ENCODE measurements at regions not wholly inside any gene's neighbourhood (a gene's known extent, or its start where the extent isn't known, plus 50 kb on each side); places are given as distances from the start of the nearest gene placed in this dataset.

GRCh38 chr6:156552849-156553248 lies 224.3 kb upstream of the ARID1B start:
- Histone ChIP-seq H3K9ac (ENCODE audit: low read length) (no peak overlapping the region), H3K36me3 (ENCODE audit: control insufficient read depth in 1 of 2, insufficient read depth in 2 of 2, low read length in 2 of 2) (no peaks in the 10 kb centered on the region), H3K27me3 (ENCODE audit: insufficient read depth, low read length) (peaks cover 4% of the 10 kb centered on the region; the same call in 1 of the 2 replicates), H2AFZ (ENCODE audit: low read depth, low read length, poor library complexity, severe bottlenecking) (no peak overlapping the region), H3K4me1 (ENCODE audit: control insufficient read depth in 1 of 2, insufficient read depth in 2 of 2, low read length in 2 of 2) (no peaks in the 10 kb centered on the region), H3K9me3 (ENCODE audit: control insufficient read depth in 1 of 2, insufficient read depth in 1 of 2, low read depth in 1 of 2, low read length in 2 of 2) (no peaks in the 10 kb centered on the region), H4K20me1 (ENCODE audit: insufficient read depth) (no peaks in the 10 kb centered on the region), H3K9me2 (ENCODE audit: insufficient read depth) (no peaks in the 10 kb centered on the region), H3K4me3 (replicated peaks in 1 of 2; ENCODE audit: low read depth in 1 of 2, low read length in 2 of 2) (no peak overlapping the region), H3K4me2 (ENCODE audit: low read length) (no peak overlapping the region), H3K27ac (ENCODE audit: low read depth, low read length) (no peak overlapping the region), H3K79me2 (ENCODE audit: insufficient read depth, low read length) (no peaks in the 10 kb centered on the region)
- DNase-seq (ENCODE audit: low read depth, low spot score): no peak
- TF ChIP-seq POLR2AphosphoS5 (IDR thresholded peaks at IDR 0.05; ENCODE audit: low read depth, low read length): no peak
- TF ChIP-seq SIN3A (IDR thresholded peaks at IDR 0.05; ENCODE audit: low read depth): no peak
- no peak for TF ChIP-seq ZBTB33 (IDR thresholded peaks at IDR 0.05; ENCODE audit: extremely low read depth, insufficient replicate concordance, low read length)
- no peak for TF ChIP-seq ELF1 (IDR thresholded peaks at IDR 0.05; ENCODE audit: borderline replicate concordance, low read depth)
- TF ChIP-seq JUND (IDR thresholded peaks at IDR 0.05): no peak
- TF ChIP-seq RAD21 (IDR thresholded peaks at IDR 0.05; ENCODE audit: low read depth): no peak
- no peak for TF ChIP-seq EGR1 (IDR thresholded peaks at IDR 0.05; ENCODE audit: low read depth)
- ChIA-PET CTCF (no interaction called here), POLR2A (no interaction called here), RAD21 (ENCODE audit: low non-redundant PET in 1 of 2, low total read pairs in 2 of 2, uncharacterized antibody in 2 of 2, unreplicated experiment in 2 of 2) (no interaction called here)
- BruUV-seq (replicated peaks): no TSS peak
- intact Hi-C loops (cut with micrococcal nuclease): no loop called here
- ATAC-seq: no peak

DNA sequence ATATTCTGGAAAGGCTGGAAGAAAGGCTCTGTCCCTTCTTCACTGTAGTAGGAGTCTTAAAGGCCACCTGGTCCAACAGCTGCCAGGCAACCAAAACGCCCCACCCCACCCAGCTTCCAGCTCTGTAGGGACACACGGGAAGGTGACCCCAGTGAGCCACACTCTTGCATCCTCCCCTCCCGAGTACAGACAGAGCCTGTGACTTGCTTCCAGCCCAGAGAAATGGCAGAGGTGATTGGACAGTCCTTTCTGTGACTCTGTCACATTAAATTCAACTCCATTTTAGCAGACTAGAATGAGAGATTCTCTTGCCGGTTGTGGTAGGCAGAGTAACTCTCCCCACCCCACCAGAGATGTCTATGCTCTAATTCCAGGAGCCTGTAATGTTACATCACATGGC lies 226.2 kb upstream of the ARID1B start:
- no peak for ATAC-seq
- H3K9me3 ChIP-seq (ENCODE audit: control insufficient read depth in 1 of 2, insufficient read depth in 1 of 2, low read depth in 1 of 2, low read length in 2 of 2): no peaks in the 10 kb centered on the region
- intact Hi-C loops (cut with micrococcal nuclease): no loop called here
- H3K27ac ChIP-seq (ENCODE audit: low read depth, low read length): no peak overlapping the region
- no peaks in the 10 kb centered on the region for H3K36me3 ChIP-seq (ENCODE audit: control insufficient read depth in 1 of 2, insufficient read depth in 2 of 2, low read length in 2 of 2)
- ChIA-PET RAD21 (ENCODE audit: low non-redundant PET in 1 of 2, low total read pairs in 2 of 2, uncharacterized antibody in 2 of 2, unreplicated experiment in 2 of 2) (no interaction called here), CTCF (no interaction called here), POLR2A (no interaction called here)
- BruUV-seq (replicated peaks): no TSS peak
- DNase-seq (ENCODE audit: low read depth, low spot score): no peak
- H2AFZ ChIP-seq (ENCODE audit: low read depth, low read length, poor library complexity, severe bottlenecking): no peak overlapping the region
- H3K79me2 ChIP-seq (ENCODE audit: insufficient read depth, low read length): no peaks in the 10 kb centered on the region
- no peak overlapping the region for H3K4me2 ChIP-seq (ENCODE audit: low read length)
- H3K4me1 ChIP-seq (ENCODE audit: control insufficient read depth in 1 of 2, insufficient read depth in 2 of 2, low read length in 2 of 2): no peaks in the 10 kb centered on the region
- no peaks in the 10 kb centered on the region for H3K9me2 ChIP-seq (ENCODE audit: insufficient read depth)
- TF ChIP-seq EZH2phosphoT487 (IDR thresholded peaks at IDR 0.05; ENCODE audit: borderline replicate concordance) (no peak), YY1 (IDR thresholded peaks at IDR 0.05; ENCODE audit: extremely low read depth, insufficient replicate concordance, low read depth, low read length) (no peak)
- H3K27me3 ChIP-seq (ENCODE audit: insufficient read depth, low read length): peaks cover 4% of the 10 kb centered on the region; the same call in 1 of the 2 replicates
- no peak overlapping the region for H3K4me3 ChIP-seq (replicated peaks in 1 of 2; ENCODE audit: low read depth in 1 of 2, low read length in 2 of 2)
- H4K20me1 ChIP-seq (ENCODE audit: insufficient read depth): no peaks in the 10 kb centered on the region
- H3K9ac ChIP-seq (ENCODE audit: low read length): no peak overlapping the region
